OCI-LY7 (cell line): ENCODE measurements at regions not wholly inside any gene's neighbourhood (a gene's known extent, or its start where the extent isn't known, plus 50 kb on each side); places are given as distances from the start of the nearest gene placed in this dataset.
A peak's percentile ranks its signal among the peaks of the same experiment; 100 is the strongest.

Experiments
- BruUV-seq: library from RNA; stranded (reverse); fragments of 400-500 nt; replicated peaks from 2 replicates; lab custom pipeline; 2021; lab: Mats Ljungman, UMichigan
- CTCF ChIA-PET: fragments of 300-600 bp; sonication (Branson Sonifier 250); formaldehyde crosslinking; loops from one replicate; lab custom pipeline; 2022; ENCODE audit warnings: antibody characterized with exemption; ENCODE audit not compliant: unreplicated experiment; lab: Charles Lee
- POLR2A ChIA-PET: fragments of 300-600 bp; sonication (Branson Sonifier 250); formaldehyde crosslinking; loops from one replicate; lab custom pipeline; 2022; ENCODE audit warnings: antibody characterized with exemption; lab: Charles Lee
- DNase-seq: peaks from one replicate; pipeline ENCODE4 v3.0.0-alpha.2; 2015; ENCODE audit warnings: low spot score
- H2AFZ ChIP-seq: fragments of 200-600 bp; sonication (generic), shearing (Covaris generic); 2 replicates; pipeline ENCODE4 v1.6.1; 2014; ENCODE audit warnings: mild to moderate bottlenecking, antibody characterized with exemption, low read length, moderate library complexity
- H3K27ac ChIP-seq: fragments of 200-600 bp; sonication (generic); 2 replicates; pipeline ENCODE4 v1.5.1; 2014; ENCODE audit warnings: mixed run types, low read depth, mild to moderate bottlenecking, moderate library complexity, low read length, inconsistent platforms; ENCODE audit not compliant: poor library complexity, severe bottlenecking
- H3K36me3 ChIP-seq: fragments of 200-600 bp; sonication (generic); 2 replicates; pipeline ENCODE4 v1.6.1; 2014; ENCODE audit warnings: mild to moderate bottlenecking, antibody characterized with exemption, low read length, moderate library complexity, mixed read lengths; ENCODE audit not compliant: insufficient read depth
- H3K4me1 ChIP-seq: fragments of 200-600 bp; sonication (generic); 2 replicates; pipeline ENCODE4 v1.5.1; 2014; ENCODE audit warnings: mild to moderate bottlenecking, low read length; ENCODE audit not compliant: insufficient read depth, poor library complexity, severe bottlenecking
- H3K4me2 ChIP-seq: fragments of 200-600 bp; sonication (generic); 2 replicates; pipeline ENCODE4 v1.6.1; 2014; ENCODE audit warnings: mild to moderate bottlenecking, low read length
- H3K4me3 ChIP-seq: fragments of 200-600 bp; sonication (generic); 2 replicates; pipeline ENCODE4 v1.5.1; 2014; ENCODE audit warnings: mild to moderate bottlenecking, low read depth, low read length; ENCODE audit not compliant: poor library complexity, severe bottlenecking
- H3K79me2 ChIP-seq: fragments of 200-600 bp; sonication (generic); 2 replicates; pipeline ENCODE4 v1.6.1; 2016; ENCODE audit warnings: low read depth, mild to moderate bottlenecking, low read length, moderate library complexity, mixed read lengths; ENCODE audit not compliant: insufficient read depth
- H3K9me2 ChIP-seq: fragments of 200-600 bp; sonication (generic); 2 replicates; pipeline ENCODE4 v1.6.1; 2016; ENCODE audit warnings: mild to moderate bottlenecking, low read length, mixed read lengths; ENCODE audit not compliant: insufficient read depth
- H3K9me3 ChIP-seq: fragments of 200-600 bp; sonication (generic); 2 replicates; pipeline ENCODE4 v1.6.1; 2014; ENCODE audit warnings: mild to moderate bottlenecking, mixed run types, low read length, mixed read lengths
- H4K20me1 ChIP-seq: fragments of 200-600 bp; sonication (generic); 2 replicates; pipeline ENCODE4 v1.6.1; 2014; ENCODE audit warnings: mild to moderate bottlenecking, antibody characterized with exemption, low read length, moderate library complexity, mixed read lengths; ENCODE audit not compliant: insufficient read depth
- CTCF ChIP-seq: fragments of 200-600 bp; sonication (generic); conservative IDR thresholded peaks from 2 replicates; pipeline ENCODE4 v1.5.1; 2014; ENCODE audit warnings: mild to moderate bottlenecking, antibody characterized with exemption, low read length, moderate library complexity, mixed read lengths
- EZH2phosphoT487 ChIP-seq: fragments of 200-600 bp; sonication (generic); IDR thresholded peaks from 2 replicates; pipeline ENCODE4 v1.6.1; 2018; ENCODE audit warnings: low read depth, borderline replicate concordance, mild to moderate bottlenecking, mixed run types, antibody characterized with exemption, low read length, moderate library complexity, mixed read lengths
- intact Hi-C: fragments of 100-400 bp; cut with micrococcal nuclease; formaldehyde crosslinking; loops from one replicate; pipeline ENCODE4 v1.10.0; 2022; ENCODE audit not compliant: unreplicated experiment

- Histone ChIP-seq H3K4me2 (no peak overlapping the region), H3K4me1 (peaks cover 26% of the 10 kb centered on the region), H4K20me1 (no peaks in the 10 kb centered on the region), H3K36me3 (no peaks in the 10 kb centered on the region), H2AFZ (no peak overlapping the region), H3K27ac (no peak overlapping the region), H3K4me3 (no peak overlapping the region), H3K79me2 (no peaks in the 10 kb centered on the region), H3K9me2 (no peaks in the 10 kb centered on the region), H3K9me3 (no peaks in the 10 kb centered on the region)
- CTCF ChIA-PET, result no interaction called here
- no peak for TF ChIP-seq EZH2phosphoT487
- no peak for TF ChIP-seq CTCF
- intact Hi-C loops, result no loop called here
- no TSS peak for BruUV-seq
- POLR2A ChIA-PET, result interaction anchor here (0.7 to 1.0 kb wide), 3 partner anchors 10 to 502 kb away, joined by 3 read pairs; no protein-coding TSS in a partner anchor
- no peak for DNase-seq
Observed at GRCh38 chr3:106299300-106300098, 430.7 kb upstream of the CBLB start.

- H3K4me2 ChIP-seq, result peak overlapping the region; percentile 50
- POLR2A ChIA-PET, result interaction anchor here (0.6 to 1.2 kb wide), 2 partner anchors 9 to 466 kb away, joined by 3 to 5 read pairs; no protein-coding TSS in a partner anchor
Observed at GRCh38 chr3:106302451-106303221, 433.8 kb upstream of the CBLB start.

More at GRCh38 chr3:106302451-106303221, 433.8 kb upstream of the CBLB start:
- Histone ChIP-seq H4K20me1 (no peaks in the 10 kb centered on the region), H3K4me3 (no peak overlapping the region), H3K4me1 (peaks cover 26% of the 10 kb centered on the region), H3K9me3 (no peaks in the 10 kb centered on the region), H2AFZ (peak overlapping the region; percentile 60; the same call in 1 of the 2 replicates), H3K9me2 (no peaks in the 10 kb centered on the region), H3K36me3 (no peaks in the 10 kb centered on the region), H3K27ac (peak overlapping the region; percentile 38), H3K79me2 (no peaks in the 10 kb centered on the region)
- intact Hi-C loops, result loop anchor here (1.0 kb wide), 1 partner anchor 46 kb away; no protein-coding TSS in a partner anchor
- BruUV-seq, result no TSS peak
- peak; percentile 84 for DNase-seq
- TF ChIP-seq EZH2phosphoT487, result no peak
- TF ChIP-seq CTCF, result no peak
- CTCF ChIA-PET, result no interaction called here
